ENCODE measurements at regions not wholly inside any gene's neighbourhood (a gene's known extent, or its start where the extent isn't known, plus 50 kb on each side); places are given as distances from the start of the nearest gene placed in this dataset.

DNA sequence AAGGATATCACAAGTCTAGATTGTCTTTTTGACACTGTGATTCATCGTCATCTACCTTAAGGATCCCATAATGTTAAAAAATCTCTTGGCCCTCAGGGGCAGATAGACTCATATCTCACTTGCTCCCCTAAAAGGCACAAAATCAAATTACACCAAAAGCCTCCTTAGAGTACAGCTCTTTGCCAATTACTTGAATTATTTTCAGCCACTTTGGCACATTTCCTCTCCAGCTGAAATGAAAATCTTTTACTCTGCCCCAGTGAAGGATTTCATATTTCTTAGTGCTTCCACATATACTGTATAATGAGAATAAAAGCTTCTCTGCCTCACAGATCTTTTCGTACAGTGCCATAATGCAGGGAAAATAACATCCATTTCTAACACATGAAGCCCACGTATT lies 190.7 kb upstream of the GBE1 start:
- TF ChIP-seq, protein P1, sequence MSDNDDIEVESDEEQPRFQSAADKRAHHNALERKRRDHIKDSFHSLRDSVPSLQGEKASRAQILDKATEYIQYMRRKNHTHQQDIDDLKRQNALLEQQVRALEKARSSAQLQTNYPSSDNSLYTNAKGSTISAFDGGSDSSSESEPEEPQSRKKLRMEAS (IDR thresholded peaks at IDR 0.05), result no peak
- no peak for TF ChIP-seq TAF1 (IDR thresholded peaks at IDR 0.05; ENCODE audit: low read depth)
- no peak for TF ChIP-seq NFIC (IDR thresholded peaks at IDR 0.05)
- no peak for TF ChIP-seq RAD21 (IDR thresholded peaks at IDR 0.05; ENCODE audit: low read depth)
- no peak for TF ChIP-seq CEBPB (IDR thresholded peaks at IDR 0.05)
- TF ChIP-seq, protein P2, sequence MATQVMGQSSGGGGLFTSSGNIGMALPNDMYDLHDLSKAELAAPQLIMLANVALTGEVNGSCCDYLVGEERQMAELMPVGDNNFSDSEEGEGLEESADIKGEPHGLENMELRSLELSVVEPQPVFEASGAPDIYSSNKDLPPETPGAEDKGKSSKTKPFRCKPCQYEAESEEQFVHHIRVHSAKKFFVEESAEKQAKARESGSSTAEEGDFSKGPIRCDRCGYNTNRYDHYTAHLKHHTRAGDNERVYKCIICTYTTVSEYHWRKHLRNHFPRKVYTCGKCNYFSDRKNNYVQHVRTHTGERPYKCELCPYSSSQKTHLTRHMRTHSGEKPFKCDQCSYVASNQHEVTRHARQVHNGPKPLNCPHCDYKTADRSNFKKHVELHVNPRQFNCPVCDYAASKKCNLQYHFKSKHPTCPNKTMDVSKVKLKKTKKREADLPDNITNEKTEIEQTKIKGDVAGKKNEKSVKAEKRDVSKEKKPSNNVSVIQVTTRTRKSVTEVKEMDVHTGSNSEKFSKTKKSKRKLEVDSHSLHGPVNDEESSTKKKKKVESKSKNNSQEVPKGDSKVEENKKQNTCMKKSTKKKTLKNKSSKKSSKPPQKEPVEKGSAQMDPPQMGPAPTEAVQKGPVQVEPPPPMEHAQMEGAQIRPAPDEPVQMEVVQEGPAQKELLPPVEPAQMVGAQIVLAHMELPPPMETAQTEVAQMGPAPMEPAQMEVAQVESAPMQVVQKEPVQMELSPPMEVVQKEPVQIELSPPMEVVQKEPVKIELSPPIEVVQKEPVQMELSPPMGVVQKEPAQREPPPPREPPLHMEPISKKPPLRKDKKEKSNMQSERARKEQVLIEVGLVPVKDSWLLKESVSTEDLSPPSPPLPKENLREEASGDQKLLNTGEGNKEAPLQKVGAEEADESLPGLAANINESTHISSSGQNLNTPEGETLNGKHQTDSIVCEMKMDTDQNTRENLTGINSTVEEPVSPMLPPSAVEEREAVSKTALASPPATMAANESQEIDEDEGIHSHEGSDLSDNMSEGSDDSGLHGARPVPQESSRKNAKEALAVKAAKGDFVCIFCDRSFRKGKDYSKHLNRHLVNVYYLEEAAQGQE (IDR thresholded peaks at IDR 0.05; ENCODE audit: low read depth), result no peak
- no peak for TF ChIP-seq CREB1 (IDR thresholded peaks at IDR 0.05; ENCODE audit: low read depth)
- no peak for TF ChIP-seq YY1 (IDR thresholded peaks at IDR 0.05; ENCODE audit: low read depth)
